K562 (cell line): ENCODE measurements at regions not wholly inside any gene's neighbourhood (a gene's known extent, or its start where the extent isn't known, plus 50 kb on each side); places are given as distances from the start of the nearest gene placed in this dataset.

Source experiments
- CHD2 ChIP-seq: IDR thresholded peaks from 2 replicates; pipeline ENCODE4 v1.6.1; 2011; ENCODE audit warnings: low read depth, low read length
- CSDE1 ChIP-seq, 2 experiments: fragments of 450-650 bp; IDR thresholded peaks; 2 replicates each; pipeline ENCODE4 v1.6.1; 2016; ENCODE audit warnings: mild to moderate bottlenecking in 1 of 2
- CTCF ChIP-seq, 3 experiments: IDR thresholded peaks in 2 of 3; conservative IDR thresholded peaks in 1 of 3; 2 replicates each; pipeline ENCODE4 v1.5.1; 2011 to 2012; ENCODE audit warnings: low read length in 3 of 3, mild to moderate bottlenecking in 3 of 3, control low read depth in 2 of 3, improper control_type of control experiment in 1 of 3, inconsistent platforms in 1 of 3, low read depth in 1 of 3, mixed read lengths in 1 of 3, moderate library complexity in 1 of 3; ENCODE audit not compliant: insufficient read depth in 2 of 3
- ESRRA ChIP-seq: fragments of 450-650 bp; IDR thresholded peaks from 2 replicates; pipeline ENCODE4 v1.6.1; 2014; ENCODE audit warnings: low read depth, mild to moderate bottlenecking, moderate library complexity, borderline replicate concordance
- GABPA ChIP-seq: fragments of 200-800 bp; sonication (Bioruptor generic); conservative IDR thresholded peaks from 2 replicates; pipeline ENCODE4 v1.6.1; 2016; ENCODE audit warnings: low read depth, missing genetic modification characterization, missing compliant biosample characterization
- KLF1 ChIP-seq: fragments of 450-650 bp; IDR thresholded peaks from 2 replicates; pipeline ENCODE4 v1.6.1; 2016; ENCODE audit warnings: missing genetic modification characterization, missing compliant biosample characterization
- MAFK ChIP-seq: IDR thresholded peaks from 2 replicates; pipeline ENCODE4 v1.6.1; 2011; ENCODE audit warnings: low read length, improper control_type of control experiment
- TRIM24 ChIP-seq, 2 experiments: fragments of 450-650 bp; IDR thresholded peaks; 2 replicates each; pipeline ENCODE4 v1.6.1; 2016
- ZBTB1 ChIP-seq: sonication (generic); formaldehyde crosslinking; IDR thresholded peaks from 2 replicates; pipeline ENCODE4 v1.8.1; 2023; ENCODE audit warnings: missing genetic modification reagents, low read depth, mild to moderate bottlenecking, borderline replicate concordance
- ZNF24 ChIP-seq: fragments of 450-650 bp; IDR thresholded peaks from 2 replicates; pipeline ENCODE4 v1.6.1; 2016
- ZNF583 ChIP-seq: fragments of 250-450 bp; sonication (Bioruptor Pico); IDR thresholded peaks from 2 replicates; pipeline ENCODE4 v1.4.0; 2020
- TF ChIP-seq, protein P1 (sequence below): sonication (generic); formaldehyde crosslinking; IDR thresholded peaks from 2 replicates; pipeline ENCODE4 v1.5.0; 2020; ENCODE audit warnings: missing genetic modification reagents
- TF ChIP-seq, protein P2 (sequence below): fragments of 250-450 bp; sonication (Bioruptor Pico); IDR thresholded peaks from 2 replicates; pipeline ENCODE4 v1.4.0; 2020; ENCODE audit warnings: mild to moderate bottlenecking, moderate library complexity

DNA sequence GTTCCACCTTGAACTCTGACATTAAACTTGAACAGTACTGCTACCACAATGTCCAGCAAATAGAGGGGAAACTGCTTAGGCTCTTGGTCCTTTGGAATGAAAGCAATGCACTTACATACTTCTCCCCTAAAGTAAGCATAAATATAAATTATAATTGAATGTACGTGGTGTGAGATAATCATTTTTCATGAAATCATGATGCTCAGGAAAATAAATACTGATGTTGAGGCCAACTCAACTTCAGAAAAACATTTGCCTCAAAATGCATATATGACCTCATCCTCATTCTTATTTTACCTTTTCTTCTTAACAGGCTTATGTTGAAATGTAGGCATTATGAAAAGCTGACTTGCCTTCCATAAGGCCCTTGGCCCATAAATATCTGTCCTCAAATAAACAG lies 166.3 kb downstream of the KDR start:
- TF ChIP-seq MAFK = no peak
- no peak for TF ChIP-seq KLF1 (tag)
- no peak for TF ChIP-seq CSDE1 (IDR thresholded peaks at IDR 0.05)
- TF ChIP-seq, protein P1, sequence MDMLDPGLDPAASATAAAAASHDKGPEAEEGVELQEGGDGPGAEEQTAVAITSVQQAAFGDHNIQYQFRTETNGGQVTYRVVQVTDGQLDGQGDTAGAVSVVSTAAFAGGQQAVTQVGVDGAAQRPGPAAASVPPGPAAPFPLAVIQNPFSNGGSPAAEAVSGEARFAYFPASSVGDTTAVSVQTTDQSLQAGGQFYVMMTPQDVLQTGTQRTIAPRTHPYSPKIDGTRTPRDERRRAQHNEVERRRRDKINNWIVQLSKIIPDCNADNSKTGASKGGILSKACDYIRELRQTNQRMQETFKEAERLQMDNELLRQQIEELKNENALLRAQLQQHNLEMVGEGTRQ (CRISPR knock-in tag) = no peak
- TF ChIP-seq TRIM24 (IDR thresholded peaks at IDR 0.05) = no peak
- no peak for TF ChIP-seq ZNF24
- TF ChIP-seq, protein P2, sequence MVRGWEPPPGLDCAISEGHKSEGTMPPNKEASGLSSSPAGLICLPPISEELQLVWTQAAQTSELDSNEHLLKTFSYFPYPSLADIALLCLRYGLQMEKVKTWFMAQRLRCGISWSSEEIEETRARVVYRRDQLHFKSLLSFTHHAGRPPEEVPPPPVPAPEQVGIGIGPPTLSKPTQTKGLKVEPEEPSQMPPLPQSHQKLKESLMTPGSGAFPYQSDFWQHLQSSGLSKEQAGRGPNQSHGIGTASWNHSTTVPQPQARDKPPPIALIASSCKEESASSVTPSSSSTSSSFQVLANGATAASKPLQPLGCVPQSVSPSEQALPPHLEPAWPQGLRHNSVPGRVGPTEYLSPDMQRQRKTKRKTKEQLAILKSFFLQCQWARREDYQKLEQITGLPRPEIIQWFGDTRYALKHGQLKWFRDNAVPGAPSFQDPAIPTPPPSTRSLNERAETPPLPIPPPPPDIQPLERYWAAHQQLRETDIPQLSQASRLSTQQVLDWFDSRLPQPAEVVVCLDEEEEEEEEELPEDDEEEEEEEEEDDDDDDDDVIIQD (CRISPR knock-in tag) = no peak
- no peak for TF ChIP-seq ESRRA
- TF ChIP-seq CHD2 = no peak
- TF ChIP-seq ZNF583 = no peak
- TF ChIP-seq ZBTB1 (CRISPR knock-in tag) = no peak
- TF ChIP-seq GABPA (tag) = no peak
- TF ChIP-seq CTCF (IDR thresholded peaks at IDR 0.05 in 2 of 3, conservative IDR thresholded peaks at IDR 0.05 in 1 of 3; ENCODE audit: insufficient read depth in 2 of 3, low read depth in 1 of 3, low read length in 3 of 3) = no peak
